Stomach (tissue), 8 donors: ENCODE measurements at regions not wholly inside any gene's neighbourhood (a gene's known extent, or its start where the extent isn't known, plus 50 kb on each side); places are given as distances from the start of the nearest gene placed in this dataset.
A peak's percentile ranks its signal among the peaks of the same experiment; 100 is the strongest.

Experiments used
- DNase-seq, 2 donors: peaks; one replicate each; pipeline versions ENCODE4 v3.0.0 to v3.0.0-alpha.2; 2013 to 2019
- H3K27ac ChIP-seq, 5 donors: fragments of 200-600 bp in 4 of 5; sonication (generic) in 4 of 5; one replicate each; pipeline ENCODE4 v1.5.1; 2013 to 2019; ENCODE audit warnings: mild to moderate bottlenecking in 1 of 5, moderate library complexity in 1 of 5
- H3K27me3 ChIP-seq, 3 donors: fragments of 200-600 bp; sonication (generic); one replicate each; pipeline ENCODE4 v1.5.1; 2017 to 2019; ENCODE audit warnings: mixed run types in 1 of 3
- H3K36me3 ChIP-seq, 4 donors: fragments of 200-600 bp; sonication (generic); 1 replicate in 3 of 4; 2 replicates in 1 of 4; pipeline ENCODE4 v1.5.1; 2016 to 2019
- H3K4me1 ChIP-seq, 4 donors: fragments of 200-600 bp; sonication (generic); one replicate each; pipeline ENCODE4 v1.5.1; 2016 to 2019
- H3K4me3 ChIP-seq, 4 donors: fragments of 200-600 bp; sonication (generic) in 3 of 4; one replicate each; pipeline ENCODE4 v1.5.1; 2016 to 2019; ENCODE audit warnings: mild to moderate bottlenecking in 1 of 4
- H3K9me3 ChIP-seq, 4 donors: fragments of 200-600 bp; sonication (generic); one replicate each; pipeline ENCODE4 v1.5.1; 2016 to 2019
- CTCF ChIP-seq, 7 experiments: fragments of 450-650 bp in 4 of 7; fragments of 200-600 bp in 3 of 7; sonication (generic) in 3 of 7; IDR thresholded peaks; one replicate each; pipeline ENCODE4 v1.5.1; 2016 to 2019; ENCODE audit warnings: antibody characterized with exemption in 7 of 7, control low read depth in 2 of 7, mild to moderate bottlenecking in 1 of 7
- EP300 ChIP-seq: sonication (generic); formaldehyde crosslinking; IDR thresholded peaks from one replicate; pipeline ENCODE4 v1.6.1; 2017; ENCODE audit warnings: antibody characterized with exemption
- POLR2A ChIP-seq, 4 donors: fragments of 450-650 bp; IDR thresholded peaks; one replicate each; pipeline ENCODE4 v1.6.1; 2016; ENCODE audit warnings: antibody characterized with exemption in 4 of 4, control low read depth in 2 of 4, mild to moderate bottlenecking in 1 of 4, moderate library complexity in 1 of 4
- POLR2AphosphoS5 ChIP-seq, 3 donors: sonication (generic); formaldehyde crosslinking; IDR thresholded peaks; one replicate each; pipeline ENCODE4 v1.6.1; 2016; ENCODE audit warnings: antibody characterized with exemption in 3 of 3
- WGBS, 5 donors: extraction: QIAGEN DNeasy Blood & Tissue Kit in 3 of 5; methylation state at CpG; one replicate each; pipeline versions ENCODE4 v1.1.5 to v1.1.7; 2013 to 2018; 5-methylcytosine and 5-hydroxymethylcytosine counted together
- intact Hi-C: fragments of 100-400 bp; cut with DNase I; formaldehyde crosslinking; loops from one replicate; pipeline ENCODE4 v1.15.1; 2023; ENCODE audit warnings: low total_unique reads
- donor health status: healthy with polysubstance abuse.
- donor health status: Bipolar disorder and iron deficiency.
- donor health status: healthy.

- Histone ChIP-seq H3K4me1 (no peaks in the 10 kb centered on the region), H3K9me3 (no peaks in the 10 kb centered on the region), H3K4me3 (no peak overlapping the region), H3K36me3 (no peaks in the 10 kb centered on the region), H3K27me3 (peaks cover 0 to 5% (median 0%) of the 10 kb centered on the region in 3 donors), H3K27ac (no peak overlapping the region)
- DNase-seq: no peak
- WGBS, 5 donors: 70 to 84% (median 75%) methylated on average over 2 of the region's 2 CpGs
- TF ChIP-seq POLR2A (IDR thresholded peaks at IDR 0.05): no peak
- no peak for TF ChIP-seq EP300
- no peak for TF ChIP-seq POLR2AphosphoS5 (IDR thresholded peaks at IDR 0.05)
- TF ChIP-seq CTCF (IDR thresholded peaks at IDR 0.05): no peak
- intact Hi-C loops: no loop called here
Observed at GRCh38 chr6:125571207-125571755, 178.2 kb upstream of the HEY2 start.

- no peaks in the 10 kb centered on the region for H3K9me3 ChIP-seq
- H3K27ac ChIP-seq: no peak overlapping the region
- no peak for TF ChIP-seq POLR2AphosphoS5 (IDR thresholded peaks at IDR 0.05)
- no peak for TF ChIP-seq CTCF (IDR thresholded peaks at IDR 0.05)
- no peak for TF ChIP-seq POLR2A (IDR thresholded peaks at IDR 0.05)
- TF ChIP-seq EP300: no peak
- H3K27me3 ChIP-seq: no peaks in the 10 kb centered on the region
- no peak overlapping the region for H3K4me3 ChIP-seq
- no peak for DNase-seq
- 52 to 69% (median 61%) methylated on average over 7 of the region's 7 CpGs for WGBS, 5 donors
- no peaks in the 10 kb centered on the region for H3K4me1 ChIP-seq
- no peaks in the 10 kb centered on the region for H3K36me3 ChIP-seq
- intact Hi-C loops: no loop called here
Observed at GRCh38 chr6:125574604-125575003, 174.8 kb upstream of the HEY2 start.

- H3K36me3 ChIP-seq: no peaks in the 10 kb centered on the region
- no peaks in the 10 kb centered on the region for H3K27me3 ChIP-seq
- 88 to 93% (median 89%) methylated on average over 3 of the region's 3 CpGs for WGBS, 5 donors
- no peaks in the 10 kb centered on the region for H3K4me1 ChIP-seq
- no peak overlapping the region for H3K27ac ChIP-seq
- no peaks in the 10 kb centered on the region for H3K9me3 ChIP-seq
- no peak for DNase-seq
- H3K4me3 ChIP-seq: no peak overlapping the region
- TF ChIP-seq POLR2A (IDR thresholded peaks at IDR 0.05) (no peak), CTCF (IDR thresholded peaks at IDR 0.05) (no peak), POLR2AphosphoS5 (IDR thresholded peaks at IDR 0.05) (no peak), EP300 (no peak)
- intact Hi-C loops: no loop called here
Observed at GRCh38 chr6:125577124-125577662, 172.2 kb upstream of the HEY2 start.

- no peak overlapping the region for H3K27ac ChIP-seq
- 36 to 52% (median 38%) methylated on average over 9 of the region's 9 CpGs for WGBS, 5 donors
- intact Hi-C loops: no loop called here
- H3K4me3 ChIP-seq: no peak overlapping the region
- H3K27me3 ChIP-seq: no peaks in the 10 kb centered on the region
- H3K4me1 ChIP-seq: no peaks in the 10 kb centered on the region
- peak in 1 of 2 donors; percentile 25 for DNase-seq
- no peaks in the 10 kb centered on the region for H3K36me3 ChIP-seq
- H3K9me3 ChIP-seq: no peaks in the 10 kb centered on the region
- TF ChIP-seq POLR2AphosphoS5 (IDR thresholded peaks at IDR 0.05) (no peak), CTCF (IDR thresholded peaks at IDR 0.05) (no peak), POLR2A (IDR thresholded peaks at IDR 0.05) (no peak), EP300 (no peak)
Observed at GRCh38 chr6:125584468-125584939, 164.9 kb upstream of the HEY2 start.
